Transverse colon (tissue), 4 donors: ENCODE measurements at regions not wholly inside any gene's neighbourhood (a gene's known extent, or its start where the extent isn't known, plus 50 kb on each side); places are given as distances from the start of the nearest gene placed in this dataset.

ENCODE experiments used
- DNase-seq: peaks from one replicate; pipeline ENCODE4 v3.0.0-alpha.2; 2019
- H3K27ac ChIP-seq, 4 donors: fragments of 200-600 bp; sonication (generic); 2 replicates each; pipeline ENCODE4 v1.5.1; 2016 to 2018; ENCODE audit warnings: inconsistent platforms in 4 of 4
- H3K27me3 ChIP-seq: fragments of 200-600 bp; sonication (generic); 2 replicates; pipeline ENCODE4 v1.5.1; 2017; ENCODE audit warnings: inconsistent platforms
- H3K36me3 ChIP-seq, 4 donors: fragments of 200-600 bp; sonication (generic); 2 replicates each; pipeline ENCODE4 v1.5.1; 2017 to 2019; ENCODE audit warnings: inconsistent platforms in 4 of 4
- H3K4me1 ChIP-seq, 4 donors: fragments of 200-600 bp; sonication (generic); 2 replicates each; pipeline ENCODE4 v1.5.1; 2017 to 2020; ENCODE audit warnings: inconsistent platforms in 4 of 4
- H3K4me3 ChIP-seq, 4 donors: fragments of 200-600 bp; sonication (generic); 1 replicate in 1 of 4; 2 replicates in 3 of 4; pipeline versions ENCODE4 v1.5.1 to v1.6.1; 2017 to 2019; ENCODE audit warnings: inconsistent platforms in 4 of 4
- H3K9me3 ChIP-seq, 2 donors: fragments of 200-600 bp; sonication (generic); 2 replicates each; pipeline ENCODE4 v1.5.1; 2017 to 2019; ENCODE audit warnings: inconsistent platforms in 2 of 2
- CTCF ChIP-seq, 5 experiments: fragments of 200-600 bp in 3 of 5; fragments of 450-650 bp in 2 of 5; sonication (generic) in 3 of 5; IDR thresholded peaks; 1 replicate in 2 of 5; 2 replicates in 3 of 5; pipeline ENCODE4 v1.5.1; 2016 to 2017; ENCODE audit warnings: antibody characterized with exemption in 5 of 5, inconsistent platforms in 3 of 5, mild to moderate bottlenecking in 2 of 5, moderate library complexity in 1 of 5
- EP300 ChIP-seq: sonication (generic); formaldehyde crosslinking; IDR thresholded peaks from one replicate; pipeline ENCODE4 v1.6.1; 2017; ENCODE audit warnings: antibody characterized with exemption, low read depth
- POLR2A ChIP-seq: fragments of 450-650 bp; IDR thresholded peaks from one replicate; pipeline ENCODE4 v1.6.1; 2016; ENCODE audit warnings: antibody characterized with exemption, mild to moderate bottlenecking, moderate library complexity
- POLR2AphosphoS5 ChIP-seq, 3 donors: sonication (generic); formaldehyde crosslinking; IDR thresholded peaks; one replicate each; pipeline ENCODE4 v1.6.1; 2016; ENCODE audit warnings: antibody characterized with exemption in 3 of 3
- WGBS, 2 donors: methylation state at CpG; one replicate each; pipeline ENCODE4 v1.1.5; 2018; ENCODE audit warnings: low coverage in 1 of 2; 5-methylcytosine and 5-hydroxymethylcytosine counted together
- in situ Hi-C, 4 donors: fragments of 200-750 bp; cut with MboI; loops; one replicate each; pipeline versions ENCODE4 v1.15.0 to v1.15.1; 2017; ENCODE audit warnings: low sequenced_read_pairs in 3 of 4, low pct_ligation_motif_present in 1 of 4, low pct_unique_long_range_greater_than_20kb in 1 of 4
- intact Hi-C: fragments of 100-400 bp; cut with DNase I; formaldehyde crosslinking; loops from one replicate; pipeline ENCODE4 v1.15.1; 2023; ENCODE audit warnings: low total_unique reads

GRCh38 chr10:23818484-23818883, 379.6 kb downstream of the OTUD1 start:
- WGBS, 2 donors: 44% methylated on average over 3 of the region's 3 CpGs; no CpG with 5 or more reads in 1 of the 2 donors
- no peaks in the 10 kb centered on the region for H3K4me1 ChIP-seq
- H3K27ac ChIP-seq: no peak overlapping the region
- in situ Hi-C loops: no loop called here
- H3K27me3 ChIP-seq: no peaks in the 10 kb centered on the region
- TF ChIP-seq POLR2A: no peak
- TF ChIP-seq POLR2AphosphoS5 (IDR thresholded peaks at IDR 0.05): no peak
- no peak for TF ChIP-seq CTCF (IDR thresholded peaks at IDR 0.05)
- DNase-seq: no peak
- intact Hi-C loops: no loop called here
- H3K36me3 ChIP-seq: no peaks in the 10 kb centered on the region
- no peaks in the 10 kb centered on the region for H3K9me3 ChIP-seq
- no peak overlapping the region for H3K4me3 ChIP-seq

GRCh38 chr10:23820792-23821191, 381.9 kb downstream of the OTUD1 start:
- no peaks in the 10 kb centered on the region for H3K4me1 ChIP-seq
- no peaks in the 10 kb centered on the region for H3K27me3 ChIP-seq
- no peaks in the 10 kb centered on the region for H3K36me3 ChIP-seq
- no peak overlapping the region for H3K4me3 ChIP-seq
- TF ChIP-seq CTCF (IDR thresholded peaks at IDR 0.05): no peak
- no peak for TF ChIP-seq POLR2A
- no peak for TF ChIP-seq EP300
- no peak for TF ChIP-seq POLR2AphosphoS5 (IDR thresholded peaks at IDR 0.05)
- in situ Hi-C loops: no loop called here
- 60 to 66% methylated on average over 2 to 3 of the region's 3 CpGs for WGBS, 2 donors
- H3K27ac ChIP-seq: no peak overlapping the region
- no peaks in the 10 kb centered on the region for H3K9me3 ChIP-seq
- intact Hi-C loops: no loop called here
- no peak for DNase-seq

- in situ Hi-C loops (loop anchor here in 1 of 4 donors (25.0 kb wide), 1 partner anchor 88 kb away; no protein-coding TSS in a partner anchor), intact Hi-C loops (no loop called here)
- Histone ChIP-seq H3K9me3 (no peaks in the 10 kb centered on the region), H3K36me3 (no peaks in the 10 kb centered on the region), H3K4me1 (no peaks in the 10 kb centered on the region), H3K27ac (no peak overlapping the region), H3K4me3 (no peak overlapping the region), H3K27me3 (no peaks in the 10 kb centered on the region)
- no peak for TF ChIP-seq CTCF (IDR thresholded peaks at IDR 0.05)
- TF ChIP-seq EP300: no peak
- TF ChIP-seq POLR2AphosphoS5 (IDR thresholded peaks at IDR 0.05): no peak
- TF ChIP-seq POLR2A: no peak
- DNase-seq: no peak
- WGBS, 2 donors: 83 to 100% methylated on average over 2 to 4 of the region's 4 CpGs
Measured at GRCh38 chr10:23824822-23825221, 384.1 kb upstream of the KIAA1217 start.

GRCh38 chr10:23826421-23826820, 382.5 kb upstream of the KIAA1217 start:
- TF ChIP-seq CTCF (IDR thresholded peaks at IDR 0.05) (no peak), POLR2AphosphoS5 (IDR thresholded peaks at IDR 0.05) (no peak), EP300 (no peak), POLR2A (no peak)

More at GRCh38 chr10:23826421-23826820, 382.5 kb upstream of the KIAA1217 start:
- Histone ChIP-seq H3K27ac (no peak overlapping the region), H3K9me3 (no peaks in the 10 kb centered on the region), H3K27me3 (no peaks in the 10 kb centered on the region), H3K4me1 (no peaks in the 10 kb centered on the region), H3K4me3 (no peak overlapping the region), H3K36me3 (no peaks in the 10 kb centered on the region)
- in situ Hi-C loops: loop anchor here in 1 of 4 donors (25.0 kb wide), 1 partner anchor 89 kb away; no protein-coding TSS in a partner anchor
- no peak for DNase-seq
- 30 to 43% methylated on average over 2 to 9 of the region's 9 CpGs for whole genome bisulfite sequencing, 2 donors
- intact Hi-C loops: no loop called here
